ENCODE measurements at regions not wholly inside any gene's neighbourhood (a gene's known extent, or its start where the extent isn't known, plus 50 kb on each side); places are given as distances from the start of the nearest gene placed in this dataset.

DNA sequence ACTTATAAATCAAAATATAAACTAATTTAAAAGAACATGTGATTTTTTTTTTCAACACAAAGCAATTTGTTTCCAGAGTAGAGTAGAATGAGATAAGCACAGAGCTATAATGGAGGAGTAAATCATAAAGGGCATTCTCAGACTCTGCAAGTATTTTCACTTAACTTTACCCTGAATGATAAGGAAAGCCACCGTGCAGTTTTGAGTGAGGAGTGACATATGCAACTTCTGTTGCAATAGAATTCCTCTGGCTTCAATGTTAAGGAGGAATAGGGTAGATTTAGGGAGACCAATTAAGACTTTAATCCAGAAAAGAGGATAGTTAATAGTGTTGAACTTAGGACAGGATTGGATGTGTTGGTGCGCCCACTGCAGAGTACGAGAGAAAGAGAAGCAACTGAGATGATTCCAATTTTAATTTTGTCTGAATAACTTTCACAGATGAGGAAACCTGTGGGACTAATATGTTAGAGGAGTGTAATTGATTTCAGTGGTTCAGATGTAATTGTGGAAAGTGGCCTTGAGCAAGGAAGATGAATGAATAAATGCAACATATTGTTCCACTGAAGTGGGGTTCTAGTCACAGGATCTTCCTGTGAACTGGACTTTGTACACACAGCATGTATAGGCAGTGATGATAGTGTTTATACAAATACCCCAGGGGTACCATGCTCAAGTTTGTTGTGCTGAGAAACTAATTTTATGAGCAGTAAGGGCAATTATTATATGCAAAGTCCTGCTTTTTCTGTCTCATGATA is 255.5 kb upstream of the ANO3 start:
- TF ChIP-seq JUND (IDR thresholded peaks at IDR 0.05) (no peak), ZNF274 (IDR thresholded peaks at IDR 0.05; ENCODE audit: low read depth, low read length) (no peak), POLR2A (IDR thresholded peaks at IDR 0.05; ENCODE audit: borderline replicate concordance, extremely low read depth, insufficient read depth, insufficient read length) (no peak), SIN3A (IDR thresholded peaks at IDR 0.05; ENCODE audit: low read depth) (no peak), CEBPB (IDR thresholded peaks at IDR 0.05; ENCODE audit: low read depth) (no peak), POLR2AphosphoS5 (IDR thresholded peaks at IDR 0.05; ENCODE audit: low read depth, low read length) (no peak)
- TF ChIP-seq, protein P1, sequence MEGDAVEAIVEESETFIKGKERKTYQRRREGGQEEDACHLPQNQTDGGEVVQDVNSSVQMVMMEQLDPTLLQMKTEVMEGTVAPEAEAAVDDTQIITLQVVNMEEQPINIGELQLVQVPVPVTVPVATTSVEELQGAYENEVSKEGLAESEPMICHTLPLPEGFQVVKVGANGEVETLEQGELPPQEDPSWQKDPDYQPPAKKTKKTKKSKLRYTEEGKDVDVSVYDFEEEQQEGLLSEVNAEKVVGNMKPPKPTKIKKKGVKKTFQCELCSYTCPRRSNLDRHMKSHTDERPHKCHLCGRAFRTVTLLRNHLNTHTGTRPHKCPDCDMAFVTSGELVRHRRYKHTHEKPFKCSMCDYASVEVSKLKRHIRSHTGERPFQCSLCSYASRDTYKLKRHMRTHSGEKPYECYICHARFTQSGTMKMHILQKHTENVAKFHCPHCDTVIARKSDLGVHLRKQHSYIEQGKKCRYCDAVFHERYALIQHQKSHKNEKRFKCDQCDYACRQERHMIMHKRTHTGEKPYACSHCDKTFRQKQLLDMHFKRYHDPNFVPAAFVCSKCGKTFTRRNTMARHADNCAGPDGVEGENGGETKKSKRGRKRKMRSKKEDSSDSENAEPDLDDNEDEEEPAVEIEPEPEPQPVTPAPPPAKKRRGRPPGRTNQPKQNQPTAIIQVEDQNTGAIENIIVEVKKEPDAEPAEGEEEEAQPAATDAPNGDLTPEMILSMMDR (IDR thresholded peaks at IDR 0.05 in 2 of 3, conservative IDR thresholded peaks at IDR 0.05 in 1 of 3; ENCODE audit: borderline replicate concordance in 1 of 3, insufficient read depth in 1 of 3, low read depth in 2 of 3, low read length in 2 of 3), result no peak
- TF ChIP-seq, protein P2, sequence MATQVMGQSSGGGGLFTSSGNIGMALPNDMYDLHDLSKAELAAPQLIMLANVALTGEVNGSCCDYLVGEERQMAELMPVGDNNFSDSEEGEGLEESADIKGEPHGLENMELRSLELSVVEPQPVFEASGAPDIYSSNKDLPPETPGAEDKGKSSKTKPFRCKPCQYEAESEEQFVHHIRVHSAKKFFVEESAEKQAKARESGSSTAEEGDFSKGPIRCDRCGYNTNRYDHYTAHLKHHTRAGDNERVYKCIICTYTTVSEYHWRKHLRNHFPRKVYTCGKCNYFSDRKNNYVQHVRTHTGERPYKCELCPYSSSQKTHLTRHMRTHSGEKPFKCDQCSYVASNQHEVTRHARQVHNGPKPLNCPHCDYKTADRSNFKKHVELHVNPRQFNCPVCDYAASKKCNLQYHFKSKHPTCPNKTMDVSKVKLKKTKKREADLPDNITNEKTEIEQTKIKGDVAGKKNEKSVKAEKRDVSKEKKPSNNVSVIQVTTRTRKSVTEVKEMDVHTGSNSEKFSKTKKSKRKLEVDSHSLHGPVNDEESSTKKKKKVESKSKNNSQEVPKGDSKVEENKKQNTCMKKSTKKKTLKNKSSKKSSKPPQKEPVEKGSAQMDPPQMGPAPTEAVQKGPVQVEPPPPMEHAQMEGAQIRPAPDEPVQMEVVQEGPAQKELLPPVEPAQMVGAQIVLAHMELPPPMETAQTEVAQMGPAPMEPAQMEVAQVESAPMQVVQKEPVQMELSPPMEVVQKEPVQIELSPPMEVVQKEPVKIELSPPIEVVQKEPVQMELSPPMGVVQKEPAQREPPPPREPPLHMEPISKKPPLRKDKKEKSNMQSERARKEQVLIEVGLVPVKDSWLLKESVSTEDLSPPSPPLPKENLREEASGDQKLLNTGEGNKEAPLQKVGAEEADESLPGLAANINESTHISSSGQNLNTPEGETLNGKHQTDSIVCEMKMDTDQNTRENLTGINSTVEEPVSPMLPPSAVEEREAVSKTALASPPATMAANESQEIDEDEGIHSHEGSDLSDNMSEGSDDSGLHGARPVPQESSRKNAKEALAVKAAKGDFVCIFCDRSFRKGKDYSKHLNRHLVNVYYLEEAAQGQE (IDR thresholded peaks at IDR 0.05; ENCODE audit: low read depth), result no peak
- TF ChIP-seq, protein P3, sequence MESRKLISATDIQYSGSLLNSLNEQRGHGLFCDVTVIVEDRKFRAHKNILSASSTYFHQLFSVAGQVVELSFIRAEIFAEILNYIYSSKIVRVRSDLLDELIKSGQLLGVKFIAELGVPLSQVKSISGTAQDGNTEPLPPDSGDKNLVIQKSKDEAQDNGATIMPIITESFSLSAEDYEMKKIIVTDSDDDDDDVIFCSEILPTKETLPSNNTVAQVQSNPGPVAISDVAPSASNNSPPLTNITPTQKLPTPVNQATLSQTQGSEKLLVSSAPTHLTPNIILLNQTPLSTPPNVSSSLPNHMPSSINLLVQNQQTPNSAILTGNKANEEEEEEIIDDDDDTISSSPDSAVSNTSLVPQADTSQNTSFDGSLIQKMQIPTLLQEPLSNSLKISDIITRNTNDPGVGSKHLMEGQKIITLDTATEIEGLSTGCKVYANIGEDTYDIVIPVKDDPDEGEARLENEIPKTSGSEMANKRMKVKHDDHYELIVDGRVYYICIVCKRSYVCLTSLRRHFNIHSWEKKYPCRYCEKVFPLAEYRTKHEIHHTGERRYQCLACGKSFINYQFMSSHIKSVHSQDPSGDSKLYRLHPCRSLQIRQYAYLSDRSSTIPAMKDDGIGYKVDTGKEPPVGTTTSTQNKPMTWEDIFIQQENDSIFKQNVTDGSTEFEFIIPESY (IDR thresholded peaks at IDR 0.05; ENCODE audit: extremely low read depth, insufficient replicate concordance, low read length), result no peak

All from HCT116 (cell line).